HEK293 (cell line): ENCODE measurements at regions not wholly inside any gene's neighbourhood (a gene's known extent, or its start where the extent isn't known, plus 50 kb on each side); places are given as distances from the start of the nearest gene placed in this dataset.

ENCODE experiments used
- ZNF19 ChIP-seq: fragments of 450-650 bp; formaldehyde crosslinking; IDR thresholded peaks from 2 replicates; pipeline ENCODE4; 2016; ENCODE audit warnings: missing biosample characterization, missing genetic modification characterization, low read depth
- ZNF660 ChIP-seq: fragments of 450-650 bp; IDR thresholded peaks from 2 replicates; pipeline ENCODE4 v1.5.1; 2018; ENCODE audit warnings: missing biosample characterization, mild to moderate bottlenecking, missing genetic modification characterization
- ZNF777 ChIP-seq: fragments of 450-650 bp; formaldehyde crosslinking; IDR thresholded peaks from 2 replicates; pipeline ENCODE4 v1.5.1; 2017; ENCODE audit warnings: missing biosample characterization, missing genetic modification characterization, borderline replicate concordance

DNA sequence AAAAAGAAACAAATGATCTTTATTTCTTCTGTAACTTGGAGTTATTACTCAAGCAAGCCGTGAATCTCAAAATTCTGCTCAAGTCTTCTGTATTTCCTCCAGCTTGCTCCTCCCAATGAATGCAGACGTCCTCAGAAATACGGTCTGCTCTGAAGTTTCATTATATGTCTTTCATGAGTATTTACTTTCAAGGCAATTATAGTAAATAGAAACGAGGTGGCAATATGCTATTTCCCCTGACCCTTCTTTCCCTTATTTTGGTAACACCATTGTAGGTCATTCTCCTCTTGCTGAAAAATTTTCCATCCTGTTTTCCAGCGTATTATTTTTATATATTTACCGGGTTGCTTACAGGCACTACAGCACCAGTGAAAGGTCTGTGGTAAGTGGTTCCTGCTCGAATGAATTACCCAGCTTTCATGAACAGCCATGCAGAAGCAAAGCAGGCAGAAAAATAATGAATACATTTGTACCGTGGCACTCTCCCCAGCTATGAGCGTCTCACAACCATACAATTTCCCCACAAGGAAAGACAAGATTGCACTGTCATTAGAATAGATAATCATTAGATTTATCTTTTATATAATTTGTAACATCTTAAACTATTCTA is 350.9 kb upstream of the PKN2 start:
- no peak for TF ChIP-seq ZNF660 (tag by site-specific recombination)
- TF ChIP-seq ZNF777: no peak
- TF ChIP-seq ZNF19 (tag by site-specific recombination): no peak
